K562 (cell line): ENCODE measurements at regions not wholly inside any gene's neighbourhood (a gene's known extent, or its start where the extent isn't known, plus 50 kb on each side); places are given as distances from the start of the nearest gene placed in this dataset.

Experiments used
- ATAC-seq: fragments of 200-7000 bp; cut with Tn5 transposase; 3 replicates; pipeline ENCODE4 v1.9.1; 2020; ENCODE audit warnings: moderate library complexity
- BruUV-seq: library from RNA; stranded (reverse); fragments of 400-500 nt; replicated peaks from 2 replicates; lab custom pipeline; 2021; lab: Mats Ljungman, UMichigan
- CTCF ChIA-PET: fragments of 300-600 bp; formaldehyde crosslinking; extraction: SDS; loops from one replicate; lab custom pipeline; 2021; ENCODE audit warnings: low intra/inter-chr PET ratio; lab: Yijun Ruan, JAX
- POLR2A ChIA-PET: fragments of 300-600, 350-650 bp; sonication (Branson Sonifier 250); formaldehyde crosslinking; extraction: SDS; loops from one replicate; lab custom pipeline; 2021; ENCODE audit warnings: antibody characterized with exemption, inconsistent platforms; lab: Yijun Ruan, JAX
- DNase-seq, 4 experiments: peaks; one replicate each; pipeline versions ENCODE4 v3.0.0 to v3.0.0-alpha.2; 2011 to 2018; ENCODE audit warnings: low spot score in 3 of 4, mixed read lengths in 3 of 4; ENCODE audit errors: extremely low read depth in 1 of 4
- FAIRE-seq: peaks from 2 replicates; lab custom pipeline; 2011; peaks lifted over from hg19 to GRCh38; lab: Jason Lieb, UNC
- H2AFZ ChIP-seq: 2 replicates; pipeline ENCODE4 v1.6.0; 2011; ENCODE audit warnings: low read depth, low read length, control low read depth, inconsistent platforms
- H3K27ac ChIP-seq: fragments of 200-600 bp; 3 replicates; pipeline ENCODE4 v1.8.0; 2011; ENCODE audit warnings: low read depth, mild to moderate bottlenecking, control low read depth, inconsistent platforms, low read length, moderate library complexity, mixed read lengths; ENCODE audit errors: extremely low read depth
- H3K27me3 ChIP-seq, 2 experiments: fragments of 300-600 bp in 1 of 2; 2 replicates in 1 of 2; 3 replicates in 1 of 2; pipeline versions ENCODE4 v1.6.0 to v1.8.0; 2011; ENCODE audit warnings: inconsistent platforms in 2 of 2, low read length in 2 of 2, mild to moderate bottlenecking in 1 of 2, mixed read lengths in 1 of 2, moderate library complexity in 1 of 2; ENCODE audit not compliant: control insufficient read depth in 2 of 2, insufficient read depth in 2 of 2
- H3K36me3 ChIP-seq: fragments of 300-600 bp; 3 replicates; pipeline ENCODE4 v1.8.0; 2011; ENCODE audit warnings: mild to moderate bottlenecking, low read length, inconsistent platforms; ENCODE audit not compliant: control insufficient read depth, insufficient read depth
- H3K4me1 ChIP-seq, 2 experiments: fragments of 200-600 bp in 1 of 2; replicated peaks in 1 of 2; 2 replicates in 1 of 2; 3 replicates in 1 of 2; pipeline versions ENCODE4 v1.5.1 to v1.8.0; 2011; ENCODE audit warnings: inconsistent platforms in 2 of 2, low read length in 2 of 2, mild to moderate bottlenecking in 1 of 2, mixed read lengths in 1 of 2, moderate library complexity in 1 of 2; ENCODE audit not compliant: control insufficient read depth in 2 of 2, insufficient read depth in 2 of 2
- H3K4me2 ChIP-seq: 2 replicates; pipeline ENCODE4 v1.6.1; 2011; ENCODE audit warnings: low read length, control low read depth, inconsistent platforms, mixed read lengths; ENCODE audit not compliant: insufficient read depth
- H3K4me3 ChIP-seq: fragments of 200-600 bp; sonication (generic), shearing (Covaris generic); 2 replicates; pipeline ENCODE4 v1.5.1; 2016; ENCODE audit warnings: control low read depth, inconsistent platforms
- H3K79me2 ChIP-seq: fragments of 200-600 bp; 3 replicates; pipeline ENCODE4 v1.8.0; 2011; ENCODE audit warnings: low read length, inconsistent platforms; ENCODE audit not compliant: control insufficient read depth, insufficient read depth
- H3K9ac ChIP-seq, 2 experiments: 2 replicates each; pipeline versions ENCODE4 v1.6.0 to v1.6.1; 2011; ENCODE audit warnings: low read depth in 2 of 2, low read length in 2 of 2, control low read depth in 1 of 2, inconsistent platforms in 1 of 2, mild to moderate bottlenecking in 1 of 2, mixed read lengths in 1 of 2; ENCODE audit not compliant: insufficient read depth in 1 of 2
- H3K9me1 ChIP-seq: one replicate; pipeline ENCODE4 v1.6.0; 2011; ENCODE audit warnings: inconsistent platforms, mild to moderate bottlenecking, low read length, moderate library complexity; ENCODE audit not compliant: control insufficient read depth, insufficient read depth
- H3K9me3 ChIP-seq: replicated peaks from 2 replicates; pipeline ENCODE4 v1.5.1; 2011; ENCODE audit warnings: low read depth, low read length, inconsistent platforms; ENCODE audit not compliant: control insufficient read depth, insufficient read depth
- H4K20me1 ChIP-seq: replicated peaks from 2 replicates; pipeline ENCODE4 v1.6.1; 2011; ENCODE audit warnings: low read length, inconsistent platforms, mixed read lengths; ENCODE audit not compliant: control insufficient read depth, insufficient read depth
- HSF4 ChIP-seq: fragments of 250-450 bp; sonication (Bioruptor Pico); IDR thresholded peaks from 2 replicates; pipeline ENCODE4 v2.1.2; 2022; ENCODE audit warnings: mild to moderate bottlenecking, moderate library complexity, borderline replicate concordance
- MCM2 ChIP-seq: fragments of 450-650 bp; IDR thresholded peaks from 2 replicates; pipeline ENCODE4 v1.6.1; 2017; ENCODE audit warnings: low read depth, mild to moderate bottlenecking
- MTA3 ChIP-seq: fragments of 450-650 bp; formaldehyde crosslinking; IDR thresholded peaks from 2 replicates; pipeline ENCODE4 v1.6.1; 2017; ENCODE audit warnings: mild to moderate bottlenecking, borderline replicate concordance
- ZBTB11 ChIP-seq, 3 experiments: fragments of 200-800 bp in 1 of 3; fragments of 250-450 bp in 1 of 3; fragments of 450-650 bp in 1 of 3; sonication (Bioruptor Pico) in 1 of 3; sonication (Bioruptor generic) in 1 of 3; formaldehyde crosslinking in 1 of 3; IDR thresholded peaks; 2 replicates each; pipeline versions ENCODE4 v1.6.1 to v1.8.0; 2016 to 2022; ENCODE audit warnings: mild to moderate bottlenecking in 2 of 3, missing genetic modification characterization in 2 of 3, missing compliant biosample characterization in 1 of 3, moderate library complexity in 1 of 3
- WGBS: fragments of 100-300 bp; shearing (Covaris generic); methylation state at CpG from one replicate; pipeline ENCODE4 v1.1.6; 2016; ENCODE audit warnings: low coverage, mixed read lengths; ENCODE audit not compliant: insufficient coverage; ENCODE audit errors: missing lambda C conversion rate; 5-methylcytosine and 5-hydroxymethylcytosine counted together
- in situ Hi-C: fragments of 300-500 bp; cut with MboI; formaldehyde crosslinking; loops from 4 replicates; pipeline ENCODE4 v1.15.0; 2018; ENCODE audit warnings: inconsistent platforms, mixed read lengths
- intact Hi-C: fragments of 100-400 bp; cut with micrococcal nuclease; formaldehyde crosslinking; loops from 2 replicates; pipeline ENCODE4 v1.14.2; 2022

- no peak overlapping the region for H3K4me3 ChIP-seq
- H3K79me2 ChIP-seq, result no peaks in the 10 kb centered on the region
- DNase-seq, result no peak
- FAIRE-seq, result no peak
- H3K36me3 ChIP-seq, result no peaks in the 10 kb centered on the region
- no peak overlapping the region for H2AFZ ChIP-seq
- TF ChIP-seq ZBTB11 (CRISPR knock-in tag; IDR thresholded peaks at IDR 0.05) (no peak), HSF4 (CRISPR knock-in tag) (no peak), MCM2 (no peak), MTA3 (no peak)
- H3K27me3 ChIP-seq, result no peaks in the 10 kb centered on the region
- ChIA-PET POLR2A (no interaction called here), CTCF (no interaction called here)
- under 1% methylated on average over 14 of the region's 14 CpGs for WGBS
- intact Hi-C loops (no loop called here), in situ Hi-C loops (no loop called here)
- no peak for ATAC-seq
- H3K9ac ChIP-seq, result no peak overlapping the region
- no peak overlapping the region for H3K27ac ChIP-seq
- BruUV-seq, result no TSS peak
- H3K4me1 ChIP-seq, result no peaks in the 10 kb centered on the region
- H3K4me2 ChIP-seq, result no peak overlapping the region
- H3K9me1 ChIP-seq, result no peaks in the 10 kb centered on the region
- H3K9me3 ChIP-seq, result no peaks in the 10 kb centered on the region; the same call in 1 of the 2 replicates
- H4K20me1 ChIP-seq, result no peaks in the 10 kb centered on the region
Measured at GRCh38 chr18:38459131-38459994, 893.8 kb upstream of the CELF4 start.
